ENCODE measurements at regions not wholly inside any gene's neighbourhood (a gene's known extent, or its start where the extent isn't known, plus 50 kb on each side); places are given as distances from the start of the nearest gene placed in this dataset.

GRCh38 chr2:56082665-56083064, 101.1 kb upstream of the CCDC85A start:
- no peak for TF ChIP-seq CTCF (IDR thresholded peaks at IDR 0.05 in 4 of 5, conservative IDR thresholded peaks at IDR 0.05 in 1 of 5)
- no peak for TF ChIP-seq POLR2A (IDR thresholded peaks at IDR 0.05)

Measured in gastrocnemius medialis (tissue), 4 donors.